ENCODE measurements at regions not wholly inside any gene's neighbourhood (a gene's known extent, or its start where the extent isn't known, plus 50 kb on each side); places are given as distances from the start of the nearest gene placed in this dataset.
"Not testable (repeated sequence)": the region's sequence is repeated elsewhere in the genome, so short reads cannot be mapped to it uniquely, and the experiment has no call there.

DNA sequence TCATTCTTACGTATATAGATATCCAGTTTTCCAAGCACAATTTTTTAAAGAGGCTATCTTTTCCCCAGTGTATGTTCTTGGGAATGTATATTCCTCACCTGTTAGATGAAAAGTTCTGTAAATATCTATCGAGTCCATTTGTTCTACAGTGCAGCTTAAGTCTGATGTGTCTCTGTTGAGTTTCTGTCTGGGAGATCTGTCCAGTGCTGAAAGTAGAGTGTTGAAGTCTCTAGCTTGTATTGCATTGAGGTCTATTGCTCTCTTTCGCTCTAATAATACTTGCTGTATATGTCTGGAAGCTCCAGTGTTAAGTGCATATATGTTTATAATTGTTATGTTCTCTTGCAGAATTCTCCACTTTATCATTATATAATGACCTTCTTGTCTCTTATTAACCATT is 373.1 kb downstream of the PPARGC1A start:
- no peak for DNase-seq

DNA sequence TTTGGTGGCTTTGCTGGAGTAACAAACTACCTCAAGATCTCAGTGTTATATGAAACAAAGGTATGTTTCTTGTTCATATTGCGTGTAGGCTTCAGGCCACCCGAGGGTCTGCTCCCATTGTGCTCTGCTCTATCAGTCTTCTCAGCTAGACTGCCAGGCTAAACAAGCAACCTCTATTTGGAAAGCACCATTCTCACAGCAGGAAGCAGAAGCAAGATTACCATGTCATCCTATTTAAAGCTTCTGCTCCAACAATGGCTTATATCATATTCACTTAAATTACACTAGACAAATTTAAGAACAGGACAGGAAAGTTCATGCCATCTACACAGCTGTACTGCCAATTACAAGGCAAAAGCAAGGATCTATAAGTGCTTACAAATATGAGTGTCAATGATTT is 385.8 kb downstream of the PPARGC1A start:
- DNase-seq: no peak

DNA sequence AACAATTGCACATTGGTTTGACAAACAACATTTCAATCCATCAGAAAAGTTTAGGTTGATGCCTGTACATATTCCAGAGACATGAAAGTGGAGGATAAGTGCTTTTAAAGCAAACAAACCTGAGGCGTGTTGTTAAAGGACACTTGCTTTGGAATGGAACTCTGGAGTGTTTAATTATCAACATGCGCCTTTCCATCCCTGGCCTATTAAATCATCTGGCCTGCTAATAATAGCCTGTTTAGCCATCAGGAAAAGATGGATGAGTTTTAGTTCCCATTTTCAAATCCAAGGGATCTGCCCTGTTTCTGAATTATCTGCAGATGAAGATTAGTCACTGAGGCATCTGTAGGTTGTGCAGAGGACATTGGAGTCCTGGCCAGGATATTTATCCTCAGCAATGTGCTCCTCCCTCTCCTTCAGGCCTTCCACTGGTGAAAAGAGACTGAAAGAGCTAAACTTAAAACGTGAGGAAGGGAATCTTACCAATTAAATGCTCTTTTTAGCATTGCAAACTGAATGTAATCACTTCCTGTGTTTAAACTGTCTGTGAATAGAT is 388.9 kb downstream of the PPARGC1A start:
- DNase-seq: no peak

DNA sequence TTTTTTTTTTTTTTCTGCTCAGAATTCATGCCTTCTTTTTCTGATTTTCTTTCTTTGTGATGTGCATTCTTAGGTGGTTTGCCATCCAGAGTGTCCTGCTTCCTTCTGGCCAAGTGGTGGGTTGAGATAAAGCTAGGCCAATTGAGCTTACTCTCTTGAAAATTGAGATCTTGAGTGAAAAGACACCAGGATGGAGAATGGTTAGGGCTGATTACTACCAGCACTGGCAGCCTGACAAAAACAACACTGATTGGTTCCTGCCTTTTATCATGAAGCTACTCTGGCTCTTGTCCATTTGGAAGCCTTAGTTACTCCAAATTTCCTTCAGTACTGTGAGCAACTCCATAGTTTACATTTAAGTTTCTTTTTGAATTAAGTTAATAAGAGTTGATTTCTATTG is 404.0 kb downstream of the PPARGC1A start:
- no peak for DNase-seq

DNA sequence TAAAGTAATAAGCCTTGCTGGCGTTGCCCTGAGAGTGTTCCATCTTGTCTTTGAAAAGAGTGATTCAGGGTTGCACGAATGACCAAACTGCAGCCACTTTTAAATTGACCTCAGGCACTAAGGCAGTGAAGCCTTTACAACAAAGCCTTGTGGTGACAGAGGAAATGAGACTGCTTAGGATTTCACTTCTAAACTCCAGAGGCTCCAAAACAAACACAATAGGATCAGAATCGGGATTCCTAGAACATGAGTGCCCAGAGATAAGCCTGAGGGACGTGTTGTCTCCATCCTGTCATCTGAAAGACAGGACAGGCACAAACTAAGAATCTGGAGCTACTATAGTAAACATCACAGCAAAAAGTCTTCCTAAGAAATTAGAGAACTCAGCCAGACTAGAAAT is 405.2 kb downstream of the PPARGC1A start:
- no peak for DNase-seq

DNA sequence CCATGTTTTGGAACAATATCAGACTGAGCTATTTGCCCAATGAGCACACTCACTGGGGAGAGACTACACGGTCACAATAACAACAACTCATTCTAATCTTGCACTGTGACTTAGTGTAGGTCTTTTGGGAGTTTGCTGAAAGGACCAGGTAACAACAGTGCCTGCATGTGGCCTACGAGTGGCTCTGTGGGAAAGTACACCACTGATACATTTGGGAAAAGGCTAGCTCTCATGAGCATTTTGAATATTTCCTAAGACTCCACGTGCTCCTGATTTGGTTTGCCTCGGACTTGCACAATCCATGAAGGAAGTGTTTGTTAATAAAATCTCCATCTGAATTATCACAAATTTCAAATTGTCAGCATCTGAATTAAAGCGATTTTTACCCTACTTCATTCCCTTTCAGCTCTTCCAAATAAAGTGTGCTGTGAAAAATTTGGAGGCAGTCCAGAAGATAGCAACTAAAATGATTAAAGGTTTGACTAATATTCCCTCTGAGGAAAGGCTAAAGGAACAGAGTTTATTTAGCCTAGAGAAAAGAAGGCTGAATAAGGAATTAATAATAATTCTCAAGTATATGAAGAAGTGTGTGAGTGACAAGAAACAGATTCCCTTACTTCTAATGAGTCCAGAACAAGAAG is 406.4 kb downstream of the PPARGC1A start:
- DNase-seq: no peak

DNA sequence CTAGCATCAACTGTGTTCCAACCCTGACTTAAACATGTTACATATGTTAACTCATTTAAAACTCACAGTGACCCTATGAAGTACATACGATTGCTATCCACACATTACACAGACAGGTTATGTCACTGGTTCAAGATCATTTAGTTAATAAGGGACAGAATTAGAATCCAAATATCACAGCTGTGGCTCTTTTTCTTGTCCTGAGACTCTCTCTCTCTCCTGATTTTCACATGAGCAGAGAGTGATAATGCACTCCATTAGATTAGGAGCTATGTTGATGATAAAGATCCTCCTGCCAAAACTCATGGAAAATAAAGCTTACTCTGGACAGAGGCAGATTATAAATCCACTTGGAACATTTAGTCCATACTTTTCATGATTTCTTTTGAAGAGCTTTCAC is 408.3 kb downstream of the PPARGC1A start:
- DNase-seq: no peak

DNA sequence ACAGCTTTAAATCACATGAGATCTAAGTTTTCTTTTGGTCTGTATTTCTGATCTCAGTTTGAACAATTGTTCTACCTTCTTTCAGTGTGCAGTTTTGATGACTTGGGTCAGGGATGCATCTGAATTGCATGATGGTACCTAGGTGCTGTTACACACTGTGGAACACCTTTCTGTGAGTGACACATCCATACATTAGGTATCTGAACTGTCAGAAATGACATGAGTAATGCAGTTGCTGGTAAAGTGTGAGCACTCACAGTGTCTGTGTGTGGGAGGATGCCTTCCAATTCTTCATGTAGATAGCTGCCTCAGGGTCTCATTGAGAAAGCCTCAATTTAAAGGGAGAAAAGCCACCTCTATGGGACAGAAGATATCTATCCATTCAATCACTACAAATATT is 411.9 kb downstream of the PPARGC1A start:
- no peak for DNase-seq

DNA sequence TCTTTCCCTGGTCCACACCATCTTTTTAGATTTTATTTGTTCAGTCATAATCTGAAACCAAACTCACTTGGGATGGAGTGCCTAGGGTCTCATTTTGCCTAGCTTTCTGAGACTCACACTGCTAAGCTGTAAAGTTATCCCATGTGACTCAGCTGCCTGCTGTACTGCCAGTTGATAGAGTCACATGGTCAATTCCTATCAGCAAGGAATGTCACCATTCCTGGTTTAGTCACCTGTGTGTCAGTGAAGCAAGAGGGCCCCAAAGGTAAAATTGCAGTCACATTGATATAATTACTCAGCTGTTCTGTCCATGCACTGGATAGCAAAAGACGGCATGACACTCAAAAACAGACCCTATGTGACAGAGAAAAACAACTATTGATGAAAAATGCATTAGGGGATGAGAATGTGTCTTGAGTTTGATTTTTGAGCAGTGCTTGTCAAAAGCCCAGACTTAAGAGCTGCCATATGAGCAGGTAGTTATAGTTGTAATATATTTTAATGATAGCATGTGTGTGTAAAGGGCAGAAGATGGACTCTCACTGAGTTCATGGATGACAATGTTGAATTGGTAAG is 413.2 kb downstream of the PPARGC1A start:
- no peak for DNase-seq

DNA sequence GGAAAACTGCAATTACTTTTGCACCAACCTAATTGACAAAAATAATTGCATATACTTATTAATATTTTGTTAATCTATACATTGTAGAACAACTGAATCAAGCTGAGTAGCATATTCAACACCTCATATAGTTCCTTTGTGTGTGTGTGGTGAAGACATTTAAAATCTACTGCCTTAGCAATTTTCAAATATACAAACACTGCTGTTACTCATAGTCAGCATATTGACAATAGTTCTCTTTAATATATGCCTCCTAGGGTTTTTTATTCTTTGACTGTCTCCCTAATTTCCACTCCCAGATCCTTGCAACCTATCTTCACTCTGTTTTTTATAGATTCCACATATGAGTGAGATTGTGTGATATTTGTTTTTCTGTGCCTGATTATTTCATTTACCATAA is 426.8 kb downstream of the PPARGC1A start:
- DNase-seq: no peak

DNA sequence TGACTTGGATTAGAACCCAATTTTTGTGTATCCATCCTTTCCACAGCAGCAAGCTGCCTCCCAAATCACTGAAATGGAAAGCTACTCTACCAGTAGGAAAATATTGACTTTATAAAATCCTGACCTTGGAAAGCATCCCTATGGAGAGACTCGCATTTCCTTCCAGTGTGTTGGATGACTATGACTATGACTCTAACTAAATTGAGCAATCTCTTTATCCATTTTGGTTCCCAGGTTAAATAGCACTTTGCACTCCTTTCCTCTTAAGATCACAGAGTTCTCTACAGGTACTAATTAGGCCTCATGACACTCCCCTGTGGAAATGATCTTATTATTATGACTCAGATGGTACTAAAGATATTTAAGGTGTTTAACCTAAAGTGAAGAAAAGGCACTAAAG is 431.8 kb downstream of the PPARGC1A start:
- no peak for DNase-seq

DNA sequence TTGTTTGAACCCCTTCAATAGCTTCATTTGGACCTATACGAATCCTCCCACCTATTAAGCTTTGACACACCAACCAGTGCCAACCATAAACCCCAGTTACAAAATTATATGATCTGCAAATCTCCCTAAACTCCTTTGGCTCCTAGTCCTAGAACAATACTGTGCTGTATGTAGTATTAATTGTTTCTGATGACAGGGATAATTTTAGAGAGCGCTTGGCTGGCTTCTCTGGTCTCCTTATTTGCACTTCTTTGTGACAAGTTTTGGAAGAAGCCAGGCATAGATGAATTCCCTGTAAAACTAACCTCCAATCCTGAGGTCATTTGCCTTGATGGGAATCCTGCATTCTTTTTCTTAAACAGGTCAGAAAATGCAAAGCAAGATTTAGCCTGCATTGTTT is 433.0 kb downstream of the PPARGC1A start:
- no peak for DNase-seq

DNA sequence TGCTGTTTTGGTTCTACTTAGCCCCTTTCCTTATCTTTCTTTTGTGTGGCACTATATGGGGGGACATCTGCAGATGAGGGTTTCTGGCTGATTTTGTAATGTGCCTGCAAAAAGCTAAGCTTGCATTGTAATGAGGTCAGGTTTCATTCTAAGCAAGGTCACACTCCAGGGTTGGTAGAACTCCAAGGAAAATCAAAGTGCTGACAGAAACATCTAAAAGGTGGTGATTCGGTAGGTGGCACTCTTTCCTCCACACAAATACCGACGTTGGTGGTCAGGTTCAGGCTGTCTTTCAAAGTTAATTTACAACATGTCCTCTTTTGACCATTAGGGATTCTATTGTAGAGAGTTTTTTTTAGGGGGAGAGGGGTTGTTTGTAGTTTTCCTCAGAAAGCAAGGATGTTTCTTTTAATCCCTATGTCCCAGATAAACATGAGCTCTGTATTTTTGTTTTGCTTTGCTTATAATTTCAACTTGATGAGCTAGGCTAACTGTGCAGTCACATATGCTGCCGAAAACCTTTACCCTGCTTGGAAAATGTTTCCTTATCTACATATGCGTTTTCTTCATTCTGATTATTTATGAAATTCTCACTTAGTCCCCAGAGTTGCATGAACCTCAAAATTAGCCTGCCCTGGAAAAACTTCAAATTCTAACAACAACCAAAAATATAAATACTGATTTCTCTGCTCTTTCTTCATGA is 434.2 kb downstream of the PPARGC1A start:
- no peak for DNase-seq

DNA sequence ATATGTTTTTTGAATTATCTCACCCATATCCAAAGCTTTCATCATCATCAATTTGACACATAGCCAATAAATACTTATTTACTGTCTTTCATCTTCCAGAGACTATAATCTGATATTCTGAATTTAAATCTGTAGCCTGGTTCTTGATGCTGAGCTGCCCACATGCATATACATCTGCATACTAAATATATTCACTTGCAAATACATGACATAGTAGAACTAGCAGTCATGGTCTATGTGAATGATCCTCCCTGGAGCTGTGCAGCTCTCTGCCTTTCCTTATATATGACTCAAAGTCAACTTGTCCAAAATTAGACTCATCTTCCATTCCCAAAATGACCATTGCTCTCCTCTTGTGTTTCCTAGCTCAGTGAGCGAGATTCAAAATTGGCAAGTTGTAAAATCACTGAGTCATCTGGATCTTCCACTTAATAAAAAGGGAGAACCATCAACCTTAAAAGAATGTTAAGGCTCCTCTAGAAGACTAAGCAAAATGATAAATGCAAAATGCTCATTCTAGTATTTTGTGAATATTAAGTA is 448.2 kb downstream of the PPARGC1A start:
- no peak for DNase-seq

DNA sequence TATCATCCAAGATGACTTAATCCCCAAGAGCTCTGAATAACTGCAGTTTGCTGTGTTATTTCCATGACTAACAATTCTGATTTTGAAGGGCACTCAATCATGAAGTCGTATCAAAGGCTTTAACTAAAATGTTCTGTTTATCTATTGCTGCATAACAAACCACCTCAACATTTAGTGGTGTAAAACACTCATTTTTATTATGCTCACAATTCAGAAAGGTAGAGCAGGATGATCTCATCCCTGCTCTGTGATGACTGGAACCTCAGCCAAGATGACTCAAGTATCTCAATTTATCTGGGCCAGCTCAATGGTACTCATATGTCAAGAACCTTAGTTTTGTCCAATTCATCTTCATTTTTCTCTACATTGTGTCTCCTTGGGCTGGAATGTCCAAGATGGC is 451.1 kb downstream of the PPARGC1A start:
- no peak for DNase-seq

DNA sequence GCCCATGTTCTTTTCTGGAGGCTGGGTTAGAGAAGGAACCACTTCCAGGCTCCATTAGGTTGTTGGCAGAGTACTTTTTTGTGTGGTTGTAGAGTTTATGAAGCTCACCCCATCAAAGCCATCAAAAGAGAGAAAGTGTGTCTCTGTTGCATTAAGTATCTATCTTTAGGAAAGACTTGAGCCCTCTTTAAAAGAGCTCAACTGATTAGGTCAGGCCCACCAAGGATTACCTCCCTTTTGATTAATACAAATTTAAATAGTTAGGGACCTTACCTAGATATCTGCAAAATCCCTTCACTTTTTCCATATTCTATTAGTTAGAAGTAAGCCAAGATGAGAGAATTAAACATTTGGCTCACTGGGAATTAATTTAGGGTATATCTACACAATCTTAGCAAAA is 460.4 kb downstream of the PPARGC1A start:
- DNase-seq: no peak

DNA sequence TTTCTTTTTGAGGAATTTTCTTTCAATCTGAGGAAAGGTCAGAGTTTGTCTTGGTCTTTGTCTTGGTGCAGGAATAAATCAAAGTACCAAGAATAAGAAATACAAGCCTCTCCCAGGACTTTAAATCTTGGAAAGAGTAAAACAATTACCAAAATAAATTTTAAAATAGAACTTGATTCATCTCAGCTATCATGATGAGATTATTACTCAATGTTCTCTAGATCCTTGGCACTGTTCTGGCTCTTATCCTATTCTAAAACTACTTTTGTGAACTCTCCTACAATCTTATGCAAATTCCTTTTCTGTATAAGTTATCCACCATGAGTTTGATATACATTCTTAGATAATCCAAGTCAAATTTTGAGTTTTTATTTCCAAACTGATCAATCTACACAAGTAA is 464.3 kb downstream of the PPARGC1A start:
- no peak for DNase-seq

DNA sequence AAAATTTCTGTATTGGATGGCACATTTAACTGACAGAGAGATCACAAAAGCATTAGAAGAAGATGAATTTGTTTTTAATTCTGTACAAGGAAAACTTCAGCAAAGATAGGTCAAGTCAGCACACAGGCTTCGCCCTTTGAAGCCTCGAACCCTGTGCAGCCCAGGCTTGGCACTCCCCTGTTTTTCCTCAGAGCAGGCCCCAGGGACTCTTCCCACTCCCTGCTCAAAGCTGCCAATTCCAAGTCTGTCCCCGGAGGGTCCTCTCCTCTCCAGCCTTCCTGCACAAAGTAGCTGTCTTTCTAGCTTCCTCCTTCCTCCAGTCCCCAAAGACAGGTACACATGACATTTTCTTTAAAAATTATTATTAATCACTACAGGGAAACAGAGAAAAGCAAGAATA is 466.3 kb downstream of the PPARGC1A start:
- DNase-seq: no peak

DNA sequence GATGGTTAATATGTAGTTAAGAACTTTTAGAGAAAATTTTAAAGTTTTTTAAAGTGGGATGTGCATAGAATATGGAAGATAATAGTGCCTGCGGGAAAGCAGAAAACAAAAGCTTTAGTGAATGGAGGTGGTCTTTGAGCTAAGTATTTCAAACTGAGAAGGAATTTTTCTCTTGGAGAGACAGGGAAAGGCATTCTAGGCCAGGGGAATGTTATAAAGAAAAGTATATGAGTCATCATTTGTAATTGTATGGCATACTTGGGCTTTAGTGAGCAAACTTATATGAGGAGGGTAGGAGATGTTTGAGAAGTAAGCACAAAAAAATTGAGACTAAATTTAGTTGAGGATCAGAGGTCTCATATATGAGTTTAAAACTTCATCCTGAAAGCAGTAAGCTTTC is 467.0 kb downstream of the PPARGC1A start:
- DNase-seq: no peak

DNA sequence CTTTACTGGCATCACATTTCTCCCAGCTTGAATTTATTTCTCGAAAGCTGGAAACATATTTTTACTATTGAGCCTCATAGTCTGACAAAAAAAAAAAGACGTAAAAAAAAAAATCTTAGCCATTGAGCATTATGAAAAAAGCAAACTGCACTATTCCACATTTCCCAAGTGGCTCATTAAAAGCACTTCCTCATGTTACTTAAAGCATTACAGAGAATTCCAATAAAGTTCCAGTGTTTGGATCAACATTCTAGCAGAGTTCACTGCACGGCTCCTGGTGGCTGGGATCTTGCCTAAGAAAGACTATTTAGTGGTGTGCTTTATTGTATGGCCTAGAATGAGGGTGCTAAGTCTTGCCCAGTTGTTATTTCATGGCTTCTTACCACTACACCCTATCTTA is 476.2 kb downstream of the PPARGC1A start:
- DNase-seq: peak; percentile 35

DNA sequence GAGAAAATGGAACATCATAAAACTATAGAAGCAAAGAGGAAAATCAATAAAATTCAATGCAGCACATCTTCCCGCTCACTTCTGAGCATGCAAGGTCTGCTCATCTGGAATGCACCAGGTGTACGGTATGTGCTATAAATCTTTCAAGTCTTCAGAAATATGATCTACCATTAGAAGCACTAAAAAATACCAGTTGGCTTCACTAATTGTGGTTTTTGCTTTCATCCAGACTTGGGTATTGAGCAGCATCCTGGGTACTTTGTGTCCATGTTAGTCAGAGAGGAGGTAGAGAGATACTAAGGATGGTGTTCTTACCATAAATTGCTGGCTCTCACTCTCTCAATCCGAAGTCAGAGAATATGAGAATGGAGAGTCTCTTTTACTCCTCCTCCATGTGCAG is 477.1 kb downstream of the PPARGC1A start:
- DNase-seq: no peak

DNA sequence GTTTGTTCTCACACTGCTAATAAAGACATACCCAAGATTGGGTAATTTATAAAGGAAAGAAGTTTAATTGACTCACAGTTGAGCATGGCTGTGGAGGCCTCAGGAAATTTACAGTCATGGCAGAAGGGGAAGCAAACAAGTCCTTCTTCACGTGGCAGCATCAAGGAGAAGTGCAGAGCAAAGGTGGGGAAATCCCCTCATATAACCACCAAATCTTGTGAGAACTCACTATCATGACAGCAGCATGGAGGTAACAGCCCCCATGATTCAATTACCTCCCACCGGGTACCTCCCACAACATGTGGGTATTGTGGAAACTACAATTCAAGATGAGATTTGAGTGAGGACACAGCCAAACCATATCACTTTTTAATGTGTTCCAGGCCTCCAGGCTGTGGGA is 480.9 kb downstream of the PPARGC1A start:
- not testable (repeated sequence) for DNase-seq

DNA sequence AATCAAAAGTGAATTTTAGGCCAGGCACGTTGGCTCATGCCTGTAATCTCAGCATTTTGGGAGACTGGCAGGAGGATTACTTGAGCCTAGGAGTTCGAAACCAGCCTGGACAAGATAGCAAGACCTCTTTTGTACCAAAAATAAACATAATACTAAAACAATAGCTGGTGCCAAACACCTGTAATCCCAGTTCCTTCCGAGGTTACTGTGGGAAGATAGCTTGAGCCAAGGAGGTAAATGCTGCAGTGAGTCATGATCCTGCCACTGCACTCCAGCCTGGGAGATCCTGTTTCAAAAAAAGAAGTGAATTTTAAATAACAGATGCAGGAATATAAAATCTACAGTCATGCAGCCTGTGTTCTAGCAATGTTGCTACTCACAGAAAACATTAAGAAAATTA is 488.3 kb downstream of the PPARGC1A start:
- no peak for DNase-seq

DNA sequence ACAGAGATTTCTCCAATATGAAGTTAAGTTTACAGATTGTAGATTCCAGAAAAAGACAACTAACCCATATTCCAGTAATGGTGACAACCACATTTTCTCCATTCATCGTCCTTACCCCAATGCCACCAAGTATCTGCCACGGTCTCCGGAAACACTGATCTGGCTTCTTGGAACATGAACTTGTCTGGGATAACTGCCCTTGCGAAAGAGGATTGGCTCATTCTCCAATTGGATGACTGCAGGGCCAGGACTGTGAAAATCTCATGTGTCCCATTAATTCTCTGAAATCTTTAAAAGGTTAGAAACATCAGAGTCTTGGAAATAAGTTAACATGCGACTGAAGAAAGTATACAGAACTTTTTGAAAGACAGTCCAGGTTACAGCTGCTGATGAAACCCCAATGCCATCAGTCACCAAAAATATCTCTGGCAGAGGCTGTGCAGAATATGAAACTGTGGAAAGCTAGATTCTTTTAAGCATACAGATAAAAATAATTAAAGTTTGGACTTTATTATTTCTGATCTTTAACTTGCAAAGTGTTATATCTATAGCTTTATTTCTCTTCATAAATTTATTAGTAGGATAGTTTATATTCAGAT is 496.9 kb downstream of the PPARGC1A start:
- DNase-seq: no peak
